GM18907 (cell line): ENCODE measurements at regions not wholly inside any gene's neighbourhood (a gene's known extent, or its start where the extent isn't known, plus 50 kb on each side); places are given as distances from the start of the nearest gene placed in this dataset.
A peak's percentile ranks its signal among the peaks of the same experiment; 100 is the strongest.
"Not testable (repeated sequence)": the region's sequence is repeated elsewhere in the genome, so short reads cannot be mapped to it uniquely, and the experiment has no call there.

Experiments
- ATAC-seq: cut with Tn5 transposase; IDR thresholded peaks from one replicate; pipeline ENCODE4 v1.9.1; 2021; ENCODE audit warnings: mild to moderate bottlenecking, moderate library complexity; ENCODE audit not compliant: unreplicated experiment

DNA sequence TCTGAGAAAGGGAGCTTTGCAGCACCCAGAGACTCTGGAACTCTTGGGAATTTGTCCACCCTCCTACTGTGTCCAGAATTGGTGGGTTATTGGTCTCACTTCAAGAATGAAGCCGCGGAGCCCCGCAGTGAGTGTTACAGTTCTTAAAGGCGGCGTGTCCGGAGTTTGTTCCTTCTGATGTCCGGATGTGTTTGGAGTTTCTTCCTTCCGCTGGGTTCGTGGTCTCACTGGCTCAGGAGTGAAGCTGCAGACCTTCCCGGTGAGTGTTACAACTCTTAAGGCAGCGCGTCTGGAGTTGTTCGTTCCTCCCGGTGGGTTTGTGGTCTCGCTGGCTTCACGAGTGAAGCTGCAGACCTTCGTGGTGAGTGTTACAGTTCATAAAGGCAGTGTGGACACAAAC is 824.7 kb downstream of the LRRTM4 start:
- ATAC-seq = not testable (repeated sequence)

GRCh38 chr2:76692908-76693307 is 829.3 kb downstream of the LRRTM4 start:
- no peak for ATAC-seq

DNA sequence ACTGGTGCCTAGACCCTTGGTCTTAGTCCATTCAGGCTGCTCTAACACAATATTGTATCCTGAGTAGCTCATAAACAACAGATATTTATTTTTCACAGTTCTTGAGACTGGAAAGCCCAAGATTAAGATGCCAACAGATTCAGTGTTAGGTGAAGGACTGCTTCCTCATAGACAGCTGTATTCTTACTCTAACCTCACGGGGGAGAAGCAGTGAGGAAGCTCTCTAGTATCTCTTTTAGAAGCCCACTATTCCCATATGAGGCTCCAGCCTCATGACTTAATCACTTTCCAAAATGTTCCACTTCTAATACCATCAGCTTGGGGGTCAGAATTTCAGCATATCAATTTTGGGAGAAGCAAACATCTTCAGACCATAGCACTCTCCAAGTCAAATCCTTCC is 833.4 kb downstream of the LRRTM4 start:
- no peak for ATAC-seq

DNA sequence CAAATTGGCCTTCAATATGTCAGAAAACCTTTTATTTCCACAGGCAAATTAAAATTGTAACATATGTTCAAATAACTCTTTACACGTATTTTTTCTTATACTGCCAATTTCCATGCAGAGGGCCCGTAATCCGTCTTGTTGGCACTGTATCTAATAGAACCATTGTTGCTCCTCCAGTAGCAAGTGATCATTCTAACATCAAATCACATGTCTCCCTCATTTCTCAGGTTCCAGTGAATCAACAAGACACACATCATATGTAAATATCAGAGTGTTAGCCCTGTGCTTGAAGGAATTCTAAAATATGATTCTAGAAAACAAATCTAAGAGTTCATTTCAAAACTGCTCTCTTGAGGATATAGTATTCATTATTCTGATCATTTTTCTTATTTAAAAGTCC is 834.3 kb downstream of the LRRTM4 start:
- no peak for ATAC-seq

GRCh38 chr2:76684756-76685155 is 837.4 kb downstream of the LRRTM4 start:
- no peak for ATAC-seq

DNA sequence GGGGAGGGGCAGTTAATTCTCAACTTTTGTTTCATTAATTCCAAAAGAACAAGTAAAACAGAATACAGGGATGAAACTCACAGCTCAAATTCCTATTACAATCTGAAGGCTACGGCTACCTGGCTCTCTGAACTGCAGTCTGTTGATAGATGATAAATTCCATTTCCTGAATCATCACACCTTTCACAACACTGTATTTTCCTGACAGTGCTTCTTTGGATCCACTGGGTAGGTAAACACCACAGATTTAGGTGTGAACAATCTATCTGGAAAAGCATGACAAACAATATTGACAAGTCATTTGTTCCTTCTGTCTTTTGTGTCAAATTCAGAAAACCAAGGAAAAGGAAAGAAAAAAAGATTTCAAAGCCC is 843.2 kb downstream of the LRRTM4 start:
- no peak for ATAC-seq

GRCh38 chr2:76678383-76679024 is 843.7 kb downstream of the LRRTM4 start:
- ATAC-seq = no peak

- no peak for ATAC-seq
Measured at GRCh38 chr2:76675212-76675611, 847.0 kb downstream of the LRRTM4 start.

GRCh38 chr2:76672798-76673197 is 849.4 kb downstream of the LRRTM4 start:
- ATAC-seq = no peak

- ATAC-seq = no peak
Measured at GRCh38 chr2:76669966-76670465, 852.2 kb downstream of the LRRTM4 start.

DNA sequence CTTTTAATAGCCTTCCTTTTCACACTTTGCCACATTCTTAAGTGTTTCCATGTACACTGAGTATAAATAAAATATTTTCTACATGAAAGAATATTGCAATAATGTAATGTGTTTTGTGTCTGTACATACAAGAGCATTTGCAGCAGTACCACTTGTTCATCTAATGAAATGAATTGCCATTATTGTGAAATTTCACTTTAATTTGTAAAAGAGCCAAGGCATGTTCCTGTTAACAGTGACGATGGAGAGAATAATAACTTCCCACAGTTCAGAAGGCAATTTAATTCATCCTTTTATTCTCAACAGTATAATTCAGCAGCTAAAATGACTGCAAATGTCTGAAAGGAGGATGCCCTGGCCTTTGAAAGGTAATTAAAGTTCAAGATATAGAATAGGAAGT is 853.9 kb downstream of the LRRTM4 start:
- ATAC-seq = no peak

DNA sequence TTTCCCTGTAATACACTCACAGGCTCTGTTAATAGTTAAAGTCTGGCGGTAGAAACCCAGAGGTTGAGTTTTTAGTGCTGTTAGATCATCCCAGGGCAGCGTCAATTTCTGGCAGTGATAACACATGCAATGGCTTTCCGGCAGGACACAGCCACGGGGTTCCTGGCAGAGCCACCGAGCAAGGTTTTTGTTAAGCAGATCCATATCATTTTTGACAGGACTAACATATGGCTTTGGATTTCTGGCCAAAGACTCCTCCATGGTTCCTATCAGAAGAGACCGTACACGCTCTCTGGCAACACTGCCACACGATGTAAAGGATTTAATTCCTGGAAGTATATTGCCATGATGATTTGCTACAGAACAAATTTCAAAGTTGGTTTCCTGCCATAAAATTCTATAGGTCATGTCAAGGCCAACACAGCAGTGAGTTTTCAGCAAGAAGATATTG is 854.3 kb downstream of the LRRTM4 start:
- ATAC-seq = no peak

DNA sequence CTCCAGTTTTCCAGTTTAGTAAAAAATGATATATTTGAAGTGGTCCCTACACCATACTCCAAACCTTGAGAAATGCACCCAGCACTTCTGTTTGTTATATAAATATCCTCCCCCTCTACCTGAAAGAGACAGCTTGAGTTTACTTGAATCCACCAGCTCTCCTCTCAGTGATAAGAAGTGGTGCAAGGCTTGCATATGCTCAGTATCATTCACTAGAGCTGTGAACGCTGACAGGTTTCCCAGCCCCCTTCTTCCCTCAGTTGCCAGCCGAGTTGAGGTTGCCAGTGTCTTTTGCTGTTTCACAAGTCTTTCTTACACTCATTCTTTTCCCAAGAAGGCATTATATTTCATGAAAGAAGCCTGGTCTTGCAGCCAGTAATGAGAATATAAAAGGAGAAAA is 880.0 kb downstream of the LRRTM4 start:
- ATAC-seq = no peak

DNA sequence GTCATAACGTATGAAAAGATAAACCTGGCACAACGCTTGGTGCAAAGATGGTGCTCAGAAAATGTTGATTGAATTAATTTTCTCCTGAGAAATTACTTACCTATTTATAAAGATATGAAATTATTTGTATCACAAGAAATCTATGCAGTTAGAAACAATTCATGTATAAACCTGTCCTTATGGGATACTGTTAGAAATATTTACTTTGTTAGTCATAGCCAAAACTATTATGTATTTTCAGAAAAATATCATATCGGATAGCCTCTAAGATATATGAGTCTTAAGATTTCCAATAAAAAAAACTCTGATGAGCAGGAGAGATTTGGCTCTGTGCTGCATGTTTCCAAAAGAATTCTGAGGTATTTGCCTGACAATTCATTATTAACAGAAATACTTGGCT is 880.7 kb downstream of the LRRTM4 start:
- no peak for ATAC-seq

DNA sequence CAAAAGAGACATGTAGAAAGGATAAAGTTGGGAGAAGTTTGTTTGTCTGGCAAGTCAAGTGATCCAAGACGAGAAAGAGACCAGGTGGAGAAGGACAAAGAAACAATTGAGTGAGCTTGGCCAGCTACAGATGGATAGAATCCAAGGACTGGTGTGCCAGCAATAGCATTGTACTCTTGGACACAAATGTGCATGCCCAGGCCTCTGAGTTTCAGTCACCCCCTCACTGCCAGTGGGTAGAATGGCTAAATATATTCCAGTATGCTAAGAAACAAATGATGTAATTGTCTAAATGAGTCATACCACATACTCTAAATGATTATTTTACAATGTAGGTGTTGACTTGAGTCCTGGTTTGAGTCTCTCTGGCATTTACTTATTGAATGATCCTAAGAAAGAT is 881.3 kb downstream of the LRRTM4 start:
- no peak for ATAC-seq

GRCh38 chr2:76639171-76639680 is 883.0 kb downstream of the LRRTM4 start:
- ATAC-seq = no peak

DNA sequence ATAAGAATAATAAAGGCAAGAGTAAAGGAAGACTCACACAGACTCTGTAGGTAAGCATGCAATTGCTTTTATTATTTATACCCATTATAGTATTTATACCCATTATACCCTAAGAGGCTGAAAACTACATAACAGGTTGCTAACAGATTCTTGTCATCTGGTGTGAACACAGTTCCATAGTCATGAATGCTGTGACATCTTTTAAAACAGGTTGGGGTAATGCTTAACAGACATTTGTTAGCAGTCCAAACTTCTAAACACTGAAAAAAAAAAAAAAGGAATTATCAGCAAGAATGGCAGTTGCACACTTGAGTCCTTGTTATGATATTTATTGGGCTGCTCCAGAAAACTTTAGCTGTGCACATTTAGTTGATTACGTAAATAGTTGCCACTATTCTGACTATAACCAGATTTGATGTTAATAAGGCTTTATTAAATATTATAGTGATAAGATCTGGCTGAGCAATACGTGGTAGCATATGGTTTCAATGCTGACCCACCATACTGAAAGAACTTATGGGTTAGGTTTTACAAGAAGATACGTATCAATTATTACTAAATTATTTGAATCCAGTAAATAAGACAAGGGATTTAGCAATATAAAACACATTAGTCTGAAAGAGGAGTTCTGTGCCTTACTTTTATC is 888.8 kb downstream of the LRRTM4 start:
- ATAC-seq = no peak

GRCh38 chr2:76625101-76625500 is 897.1 kb downstream of the LRRTM4 start:
- ATAC-seq = no peak

DNA sequence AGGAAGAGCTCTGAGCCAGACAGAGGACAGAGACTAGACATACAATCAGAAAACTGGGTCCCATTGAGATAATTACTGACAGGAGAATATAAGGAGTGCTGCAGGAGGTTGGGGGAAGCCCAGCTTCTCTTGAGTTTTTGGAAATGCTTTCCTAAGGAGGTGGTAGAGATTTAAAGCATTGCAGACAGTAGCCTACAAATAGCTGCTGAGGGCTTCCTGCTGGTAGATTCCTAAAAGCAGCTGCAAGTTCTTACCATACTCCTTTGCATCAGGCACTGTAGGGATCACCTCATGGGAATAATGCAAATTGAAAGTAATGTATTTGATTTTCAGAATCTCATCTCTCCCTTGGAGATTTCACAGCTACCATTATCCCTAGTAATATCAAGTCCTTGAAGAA is 902.6 kb upstream of the GCFC2 start:
- ATAC-seq = no peak

- ATAC-seq = no peak
Measured at GRCh38 chr2:76612764-76613163, 902.0 kb upstream of the GCFC2 start.

DNA sequence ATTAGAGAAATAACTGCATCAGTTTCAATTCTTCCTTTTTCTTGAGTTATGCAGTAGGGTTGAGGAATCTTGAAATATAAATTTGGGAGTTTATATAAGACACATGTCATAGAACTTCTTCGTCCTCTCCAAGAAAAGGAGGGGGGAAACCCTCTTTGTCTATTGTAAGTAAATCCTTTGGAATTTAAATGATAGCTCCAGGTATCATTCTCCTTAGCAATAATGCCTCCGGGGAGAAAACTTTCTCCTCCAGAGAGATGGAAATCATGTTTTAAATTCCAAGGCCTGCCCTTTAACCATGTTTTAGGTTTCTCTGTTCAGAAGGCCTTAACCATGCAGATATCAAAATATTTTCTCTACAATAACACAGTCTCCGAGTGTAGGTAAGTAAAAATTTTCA is 899.7 kb upstream of the GCFC2 start:
- no peak for ATAC-seq

DNA sequence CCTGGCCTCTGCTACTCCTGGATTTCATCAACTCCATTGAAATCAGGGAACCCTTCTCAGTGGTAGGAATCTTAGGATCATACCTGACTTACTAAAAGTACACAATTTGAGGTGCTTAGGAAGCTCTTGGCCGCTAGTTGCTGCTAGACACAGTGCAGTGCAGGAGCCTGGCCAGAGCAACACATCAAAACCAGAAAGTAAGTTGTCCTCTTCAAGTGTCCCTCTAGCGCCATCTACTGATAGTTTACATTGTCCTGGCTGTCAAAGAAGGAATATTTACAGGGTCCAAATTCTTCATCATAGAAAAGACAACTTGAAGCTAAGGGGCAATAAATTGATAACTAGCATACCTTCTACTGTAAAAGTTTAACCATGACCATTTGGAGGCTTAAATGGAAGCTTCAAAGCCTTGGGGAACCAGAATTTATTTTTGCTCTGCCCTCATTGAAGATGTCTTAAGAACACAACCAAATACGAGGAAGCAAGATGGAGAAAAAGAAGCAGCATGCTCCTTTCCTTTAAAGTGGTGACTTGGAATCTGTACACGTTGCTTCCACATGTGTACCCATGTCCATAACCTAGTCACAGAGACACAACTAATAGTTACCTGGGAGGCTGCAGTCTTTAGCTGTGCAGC is 889.1 kb upstream of the GCFC2 start:
- peak; percentile 98 for ATAC-seq
